H9 (cell line): ENCODE measurements at regions not wholly inside any gene's neighbourhood (a gene's known extent, or its start where the extent isn't known, plus 50 kb on each side); places are given as distances from the start of the nearest gene placed in this dataset.

Experiments used
- DNase-seq: peaks from one replicate; pipeline ENCODE4 v3.0.0-alpha.2; 2017
- H2AFZ ChIP-seq: one replicate; pipeline ENCODE4 v1.6.1; 2013; ENCODE audit warnings: mild to moderate bottlenecking, low read length, control low read depth, moderate library complexity
- H2AK5ac ChIP-seq: 2 replicates; pipeline ENCODE4 v1.6.1; 2013; ENCODE audit warnings: low read length, control low read depth, mixed read lengths; ENCODE audit not compliant: insufficient read length
- H2BK120ac ChIP-seq: one replicate; pipeline ENCODE4 v1.6.1; 2013; ENCODE audit warnings: low read depth, mild to moderate bottlenecking, low read length, control low read depth, inconsistent platforms; ENCODE audit not compliant: poor library complexity, severe bottlenecking
- H2BK12ac ChIP-seq: 2 replicates; pipeline ENCODE4 v1.6.1; 2013; ENCODE audit warnings: low read length, control low read depth, mixed read lengths, low read depth; ENCODE audit not compliant: insufficient read length
- H2BK15ac ChIP-seq: 2 replicates; pipeline ENCODE4 v1.6.1; 2013; ENCODE audit warnings: low read depth, low read length, control low read depth
- H2BK20ac ChIP-seq: one replicate; pipeline ENCODE4 v1.6.1; 2013; ENCODE audit warnings: low read depth, mild to moderate bottlenecking, low read length, control low read depth, inconsistent platforms; ENCODE audit not compliant: poor library complexity, severe bottlenecking
- H2BK5ac ChIP-seq: 2 replicates; pipeline ENCODE4 v1.6.1; 2013; ENCODE audit warnings: low read length, control low read depth, mixed read lengths; ENCODE audit not compliant: insufficient read length
- H3K14ac ChIP-seq: 2 replicates; pipeline ENCODE4 v1.6.1; 2013; ENCODE audit warnings: low read length, control low read depth; ENCODE audit not compliant: insufficient read depth
- H3K18ac ChIP-seq: 2 replicates; pipeline ENCODE4 v1.6.1; 2013; ENCODE audit warnings: low read depth, mild to moderate bottlenecking, mixed read lengths, low read length, control low read depth; ENCODE audit not compliant: insufficient read length
- H3K23ac ChIP-seq: 2 replicates; pipeline ENCODE4 v1.6.1; 2013; ENCODE audit warnings: low read length, control low read depth, mixed read lengths, low read depth; ENCODE audit not compliant: insufficient read length
- H3K23me2 ChIP-seq: 2 replicates; pipeline ENCODE4 v1.6.1; 2013; ENCODE audit warnings: low read depth, mild to moderate bottlenecking, mixed read lengths, low read length, control low read depth; ENCODE audit not compliant: insufficient read length, poor library complexity, severe bottlenecking
- H3K27ac ChIP-seq: 2 replicates; pipeline ENCODE4 v1.5.1; 2013; ENCODE audit warnings: low read length, control low read depth, mixed read lengths, low read depth; ENCODE audit not compliant: insufficient read length
- H3K27me3 ChIP-seq: 2 replicates; pipeline ENCODE4 v1.6.1; 2013; ENCODE audit warnings: low read length, control low read depth, inconsistent platforms; ENCODE audit not compliant: insufficient read depth
- H3K4ac ChIP-seq: 2 replicates; pipeline ENCODE4 v1.6.1; 2013; ENCODE audit warnings: low read depth, mild to moderate bottlenecking, control low read depth, inconsistent platforms, low read length, moderate library complexity
- H3K4me1 ChIP-seq: 2 replicates; pipeline ENCODE4 v1.6.1; 2013; ENCODE audit warnings: low read length, control low read depth, inconsistent platforms; ENCODE audit not compliant: insufficient read depth
- H3K4me2 ChIP-seq: 2 replicates; pipeline ENCODE4 v1.6.1; 2013; ENCODE audit warnings: low read length, control low read depth, mixed read lengths; ENCODE audit not compliant: insufficient read length, insufficient read depth
- H3K56ac ChIP-seq: 2 replicates; pipeline ENCODE4 v1.6.1; 2013; ENCODE audit warnings: low read depth, mild to moderate bottlenecking, mixed read lengths, low read length, control low read depth; ENCODE audit not compliant: insufficient read length
- H3K79me1 ChIP-seq: 2 replicates; pipeline ENCODE4 v1.6.1; 2013; ENCODE audit warnings: low read depth, mild to moderate bottlenecking, moderate library complexity, low read length, control low read depth, inconsistent platforms; ENCODE audit not compliant: insufficient read depth, poor library complexity, severe bottlenecking
- H3K79me2 ChIP-seq: 2 replicates; pipeline ENCODE4 v1.6.1; 2013; ENCODE audit warnings: low read length, control low read depth, inconsistent platforms; ENCODE audit not compliant: insufficient read depth
- H3K9ac ChIP-seq: 2 replicates; pipeline ENCODE4 v1.6.1; 2013; ENCODE audit warnings: low read length, control low read depth, mixed read lengths; ENCODE audit not compliant: insufficient read length; ENCODE audit errors: extremely low read depth
- H3K9me3 ChIP-seq: one replicate; pipeline ENCODE4 v1.6.1; 2013; ENCODE audit warnings: low read depth, low read length, inconsistent platforms; ENCODE audit not compliant: control insufficient read depth
- H3T11ph ChIP-seq: one replicate; pipeline ENCODE4 v1.6.1; 2013; ENCODE audit warnings: mild to moderate bottlenecking, low read length, control low read depth, inconsistent platforms
- H4K20me1 ChIP-seq: one replicate; pipeline ENCODE4 v1.6.1; 2013; ENCODE audit not compliant: control insufficient read depth, insufficient read length, insufficient read depth
- H4K5ac ChIP-seq: 2 replicates; pipeline ENCODE4 v1.6.1; 2013; ENCODE audit warnings: low read depth, mild to moderate bottlenecking, mixed read lengths, low read length, control low read depth; ENCODE audit not compliant: insufficient read length
- H4K8ac ChIP-seq: replicated peaks from 2 replicates; pipeline ENCODE4 v1.6.1; 2013; ENCODE audit warnings: low read length, control low read depth, mixed read lengths, low read depth; ENCODE audit not compliant: insufficient read length
- H4K91ac ChIP-seq: 2 replicates; pipeline ENCODE4 v1.6.1; 2013; ENCODE audit warnings: low read depth, mild to moderate bottlenecking, moderate library complexity, mixed read lengths, low read length, control low read depth; ENCODE audit not compliant: insufficient read length
- H3K27ac Mint-ChIP-seq, 3 experiments: 2 replicates in 2 of 3; 3 replicates in 1 of 3; pipeline ENCODE4 v1.8.0; 2020 to 2021; ENCODE audit warnings: mixed read lengths in 3 of 3, mild to moderate bottlenecking in 1 of 3, moderate library complexity in 1 of 3
- H3K27me3 Mint-ChIP-seq: 2 replicates; pipeline ENCODE4 v1.8.0; 2021; ENCODE audit warnings: low read depth, mild to moderate bottlenecking, moderate library complexity, mixed read lengths
- H3K36me3 Mint-ChIP-seq, 3 experiments: 2 replicates in 2 of 3; 3 replicates in 1 of 3; pipeline ENCODE4 v1.8.0; 2020 to 2021; ENCODE audit warnings: low read depth in 3 of 3, mixed read lengths in 3 of 3; ENCODE audit not compliant: insufficient read depth in 1 of 3
- H3K4me1 Mint-ChIP-seq, 2 experiments: 2 replicates each; pipeline ENCODE4 v1.8.0; 2020; ENCODE audit warnings: mixed read lengths in 2 of 2
- H3K4me3 Mint-ChIP-seq, 2 experiments: 2 replicates in 1 of 2; 3 replicates in 1 of 2; pipeline ENCODE4 v1.8.0; 2020 to 2021; ENCODE audit warnings: mild to moderate bottlenecking in 2 of 2, mixed read lengths in 2 of 2, moderate library complexity in 1 of 2
- H3K9me3 Mint-ChIP-seq, 2 experiments: 2 replicates in 1 of 2; 3 replicates in 1 of 2; pipeline ENCODE4 v1.8.0; 2020; ENCODE audit warnings: mild to moderate bottlenecking in 2 of 2, mixed read lengths in 2 of 2, moderate library complexity in 1 of 2
- CTCF ChIP-seq: fragments of 200-600 bp; sonication (generic); conservative IDR thresholded peaks from 3 replicates; pipeline ENCODE4 v1.8.0; 2021; ENCODE audit warnings: antibody characterized with exemption, mild to moderate bottlenecking
- WGBS: extraction: QIAGEN DNeasy Blood & Tissue Kit; methylation state at CpG from one replicate; pipeline ENCODE4 v1.1.7; 2013; ENCODE audit warnings: missing lambda C conversion rate, low lambda C conversion rate, mixed read lengths; ENCODE audit not compliant: insufficient read length; ENCODE audit errors: extremely low coverage; 5-methylcytosine and 5-hydroxymethylcytosine counted together

- Histone ChIP-seq H2BK20ac (no peak overlapping the region), H2BK120ac (no peak overlapping the region), H3K23me2 (no peaks in the 10 kb centered on the region), H4K91ac (no peak overlapping the region), H2BK5ac (no peak overlapping the region), H3K79me1 (no peaks in the 10 kb centered on the region), H3K23ac (no peak overlapping the region), H3T11ph (no peak overlapping the region), H4K5ac (no peak overlapping the region), H3K9ac (no peak overlapping the region), H2AFZ (no peak overlapping the region), H3K4ac (no peak overlapping the region), H2BK15ac (no peak overlapping the region), H3K4me1 (no peaks in the 10 kb centered on the region), H3K9me3 (no peaks in the 10 kb centered on the region), H3K14ac (no peak overlapping the region), H3K79me2 (no peaks in the 10 kb centered on the region), H4K20me1 (no peaks in the 10 kb centered on the region), H4K8ac (no peak overlapping the region), H3K4me2 (no peak overlapping the region), H3K18ac (no peak overlapping the region), H3K27ac (no peak overlapping the region), H3K56ac (no peak overlapping the region), H3K27me3 (no peaks in the 10 kb centered on the region), H2AK5ac (no peak overlapping the region), H2BK12ac (no peak overlapping the region)
- no peak for DNase-seq
- Mint-ChIP-seq H3K27ac (no peak overlapping the region), H3K4me3 (no peak overlapping the region), H3K36me3 (no peaks in the 10 kb centered on the region), H3K9me3 (no peaks in the 10 kb centered on the region; a peak in 1 of 5 replicates), H3K27me3 (no peaks in the 10 kb centered on the region), H3K4me1 (no peaks in the 10 kb centered on the region)
- no peak for TF ChIP-seq CTCF
- no CpG with 5 or more reads among the region's 2 CpGs for WGBS
Measured at GRCh38 chr12:115478505-115478904, 794.5 kb upstream of the TBX3 start.
